ENCODE measurements at regions not wholly inside any gene's neighbourhood (a gene's known extent, or its start where the extent isn't known, plus 50 kb on each side); places are given as distances from the start of the nearest gene placed in this dataset.

- Histone ChIP-seq H4K20me1 (ENCODE audit: insufficient read depth) (no peaks in the 10 kb centered on the region; the same call in 1 of the 2 replicates), H3K4me2 (ENCODE audit: low read length) (no peak overlapping the region), H3K9ac (ENCODE audit: low read length) (no peak overlapping the region), H3K27ac (ENCODE audit: low read depth, low read length) (no peak overlapping the region), H2AFZ (ENCODE audit: low read depth, low read length, poor library complexity, severe bottlenecking) (peak overlapping the region; percentile 35), H3K4me1 (ENCODE audit: control insufficient read depth in 1 of 2, insufficient read depth in 2 of 2, low read length in 2 of 2) (no peaks in the 10 kb centered on the region), H3K79me2 (ENCODE audit: insufficient read depth, low read length) (no peaks in the 10 kb centered on the region), H3K27me3 (ENCODE audit: insufficient read depth, low read length) (no peaks in the 10 kb centered on the region), H3K9me3 (ENCODE audit: control insufficient read depth in 1 of 2, insufficient read depth in 1 of 2, low read depth in 1 of 2, low read length in 2 of 2) (no peaks in the 10 kb centered on the region), H3K9me2 (ENCODE audit: insufficient read depth) (no peaks in the 10 kb centered on the region), H3K36me3 (ENCODE audit: control insufficient read depth in 1 of 2, insufficient read depth in 2 of 2, low read length in 2 of 2) (no peaks in the 10 kb centered on the region), H3K4me3 (replicated peaks in 1 of 2; ENCODE audit: low read depth in 1 of 2, low read length in 2 of 2) (no peak overlapping the region)
- ATAC-seq (peak; percentile 63; the same call in 1 of the 2 replicates), DNase-seq (ENCODE audit: low read depth, low spot score) (no peak)
- intact Hi-C loops (cut with micrococcal nuclease) = no loop called here
- POLR2A ChIA-PET = no interaction called here
- BruUV-seq (replicated peaks) = no TSS peak
- CTCF ChIA-PET = no interaction called here
- RAD21 ChIA-PET (ENCODE audit: low non-redundant PET in 1 of 2, low total read pairs in 2 of 2, uncharacterized antibody in 2 of 2, unreplicated experiment in 2 of 2) = no interaction called here
- TF ChIP-seq RAD21 (IDR thresholded peaks at IDR 0.05; ENCODE audit: low read depth) (no peak), REST (IDR thresholded peaks at IDR 0.05; ENCODE audit: low read depth) (no peak), YY1 (IDR thresholded peaks at IDR 0.05; ENCODE audit: extremely low read depth, insufficient replicate concordance, low read depth, low read length) (no peak), CTCF (IDR thresholded peaks at IDR 0.05 in 2 of 3, conservative IDR thresholded peaks at IDR 0.05 in 1 of 3; ENCODE audit: borderline replicate concordance in 1 of 3, insufficient read depth in 1 of 3, low read depth in 2 of 3, low read length in 2 of 3) (no peak), CEBPB (IDR thresholded peaks at IDR 0.05; ENCODE audit: low read depth) (no peak), MAX (IDR thresholded peaks at IDR 0.05) (no peak), EZH2phosphoT487 (IDR thresholded peaks at IDR 0.05; ENCODE audit: borderline replicate concordance) (no peak), ELF1 (IDR thresholded peaks at IDR 0.05; ENCODE audit: borderline replicate concordance, low read depth) (no peak)
Observed at GRCh38 chr6:97689078-97689754, 406.2 kb upstream of the MMS22L start.

Data from HCT116 (cell line).